GM12892 (cell line): ENCODE measurements at regions not wholly inside any gene's neighbourhood (a gene's known extent, or its start where the extent isn't known, plus 50 kb on each side); places are given as distances from the start of the nearest gene placed in this dataset.

ENCODE experiments used
- POLR2A ChIP-seq: IDR thresholded peaks from 2 replicates; pipeline ENCODE4 v1.6.1; 2011; ENCODE audit warnings: low read depth, low read length, control low read depth
- POLR2AphosphoS5 ChIP-seq: IDR thresholded peaks from 2 replicates; pipeline ENCODE4 v1.6.1; 2011; ENCODE audit warnings: low read depth, low read length, control low read depth
- TAF1 ChIP-seq: IDR thresholded peaks from 2 replicates; pipeline ENCODE4 v1.6.1; 2011; ENCODE audit warnings: low read depth, mild to moderate bottlenecking, control low read depth, low read length, borderline replicate concordance

DNA sequence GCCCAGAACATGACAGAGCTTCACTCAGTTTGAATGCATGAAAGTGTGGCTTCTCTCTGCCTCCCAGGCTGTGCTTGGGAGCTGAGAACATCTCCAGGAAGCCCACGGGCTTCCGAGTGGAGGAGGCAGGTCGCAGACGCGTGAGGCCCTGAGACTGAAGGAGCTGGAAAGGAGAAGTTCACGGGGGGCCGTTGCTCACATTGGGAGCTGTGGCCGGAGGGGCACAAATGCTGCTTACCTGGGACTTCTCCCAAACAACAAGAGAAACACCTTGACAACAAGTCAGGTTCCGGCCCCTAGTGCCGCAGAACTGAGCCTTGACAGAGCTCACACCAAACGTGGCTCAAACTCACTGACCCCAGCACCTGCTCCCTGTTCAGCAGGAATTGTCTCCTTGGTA is 207.0 kb downstream of the BRD1 start:
- TF ChIP-seq POLR2A (no peak), POLR2AphosphoS5 (no peak), TAF1 (no peak)
